ENCODE measurements at regions not wholly inside any gene's neighbourhood (a gene's known extent, or its start where the extent isn't known, plus 50 kb on each side); places are given as distances from the start of the nearest gene placed in this dataset.

- FAIRE-seq (no peak), DNase-seq (ENCODE audit: low spot score in 2 of 2) (no peak)
Observed at GRCh38 chr10:118979661-118980060, 49.9 kb upstream of the NANOS1 start.

Data from frontal cortex (tissue), 3 donors.